Ascending aorta (tissue), 2 donors: ENCODE measurements at regions not wholly inside any gene's neighbourhood (a gene's known extent, or its start where the extent isn't known, plus 50 kb on each side); places are given as distances from the start of the nearest gene placed in this dataset.
"Not testable (repeated sequence)": the region's sequence is repeated elsewhere in the genome, so short reads cannot be mapped to it uniquely, and the experiment has no call there.

Experiments
- DNase-seq, 2 donors: peaks; one replicate each; pipeline ENCODE4 v3.0.0-alpha.2; 2019; ENCODE audit warnings: low spot score in 2 of 2
- H3K27ac ChIP-seq, 2 donors: fragments of 200-600 bp; sonication (generic); one replicate each; pipeline ENCODE4 v1.5.1; 2016 to 2017; ENCODE audit warnings: mild to moderate bottlenecking in 1 of 2
- H3K27me3 ChIP-seq: fragments of 200-600 bp; sonication (generic); one replicate; pipeline ENCODE4 v1.5.1; 2017
- H3K36me3 ChIP-seq, 2 donors: fragments of 200-600 bp; sonication (generic); one replicate each; pipeline ENCODE4 v1.5.1; 2016
- H3K4me1 ChIP-seq, 2 donors: fragments of 200-600 bp; sonication (generic); one replicate each; pipeline ENCODE4 v1.5.1; 2016 to 2017; ENCODE audit warnings: mild to moderate bottlenecking in 1 of 2
- H3K4me3 ChIP-seq, 2 donors: fragments of 200-600 bp; sonication (generic); one replicate each; pipeline ENCODE4 v1.5.1; 2016 to 2017; ENCODE audit warnings: mild to moderate bottlenecking in 1 of 2
- H3K9me3 ChIP-seq, 2 donors: fragments of 200-600 bp; sonication (generic); one replicate each; pipeline ENCODE4 v1.5.1; 2016
- intact Hi-C: fragments of 100-400 bp; cut with DNase I; formaldehyde crosslinking; loops from one replicate; pipeline ENCODE4 v1.15.1; 2023
- TF ChIP-seq, protein P1 (sequence below), 3 experiments: fragments of 200-600 bp in 2 of 3; fragments of 450-650 bp in 1 of 3; sonication (generic) in 2 of 3; IDR thresholded peaks; one replicate each; pipeline ENCODE4 v1.5.1; 2016 to 2019; ENCODE audit warnings: antibody characterized with exemption in 3 of 3, mild to moderate bottlenecking in 1 of 3, moderate library complexity in 1 of 3

DNA sequence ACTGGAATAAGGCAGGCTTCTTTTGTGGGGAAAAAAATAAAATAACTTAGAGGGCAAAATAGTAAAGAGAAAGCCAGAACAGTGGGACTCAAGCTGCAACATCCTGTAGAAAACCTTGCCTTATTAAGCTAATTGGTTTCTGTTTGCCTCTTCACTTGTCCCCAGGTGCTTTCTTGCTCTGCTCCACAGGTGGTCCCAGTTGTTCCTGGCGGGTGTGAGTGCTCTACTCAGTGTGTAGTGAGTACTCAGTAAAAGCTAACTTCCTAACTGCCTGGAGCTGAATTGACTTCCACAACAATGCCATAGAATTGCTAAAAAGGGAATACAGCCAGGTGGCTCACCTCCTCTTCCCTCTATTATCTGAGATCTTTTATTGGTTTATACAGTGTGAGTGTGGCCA lies 930.2 kb downstream of the C4orf33 start:
- TF ChIP-seq, protein P1, sequence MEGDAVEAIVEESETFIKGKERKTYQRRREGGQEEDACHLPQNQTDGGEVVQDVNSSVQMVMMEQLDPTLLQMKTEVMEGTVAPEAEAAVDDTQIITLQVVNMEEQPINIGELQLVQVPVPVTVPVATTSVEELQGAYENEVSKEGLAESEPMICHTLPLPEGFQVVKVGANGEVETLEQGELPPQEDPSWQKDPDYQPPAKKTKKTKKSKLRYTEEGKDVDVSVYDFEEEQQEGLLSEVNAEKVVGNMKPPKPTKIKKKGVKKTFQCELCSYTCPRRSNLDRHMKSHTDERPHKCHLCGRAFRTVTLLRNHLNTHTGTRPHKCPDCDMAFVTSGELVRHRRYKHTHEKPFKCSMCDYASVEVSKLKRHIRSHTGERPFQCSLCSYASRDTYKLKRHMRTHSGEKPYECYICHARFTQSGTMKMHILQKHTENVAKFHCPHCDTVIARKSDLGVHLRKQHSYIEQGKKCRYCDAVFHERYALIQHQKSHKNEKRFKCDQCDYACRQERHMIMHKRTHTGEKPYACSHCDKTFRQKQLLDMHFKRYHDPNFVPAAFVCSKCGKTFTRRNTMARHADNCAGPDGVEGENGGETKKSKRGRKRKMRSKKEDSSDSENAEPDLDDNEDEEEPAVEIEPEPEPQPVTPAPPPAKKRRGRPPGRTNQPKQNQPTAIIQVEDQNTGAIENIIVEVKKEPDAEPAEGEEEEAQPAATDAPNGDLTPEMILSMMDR (IDR thresholded peaks at IDR 0.05), result no peak

DNA sequence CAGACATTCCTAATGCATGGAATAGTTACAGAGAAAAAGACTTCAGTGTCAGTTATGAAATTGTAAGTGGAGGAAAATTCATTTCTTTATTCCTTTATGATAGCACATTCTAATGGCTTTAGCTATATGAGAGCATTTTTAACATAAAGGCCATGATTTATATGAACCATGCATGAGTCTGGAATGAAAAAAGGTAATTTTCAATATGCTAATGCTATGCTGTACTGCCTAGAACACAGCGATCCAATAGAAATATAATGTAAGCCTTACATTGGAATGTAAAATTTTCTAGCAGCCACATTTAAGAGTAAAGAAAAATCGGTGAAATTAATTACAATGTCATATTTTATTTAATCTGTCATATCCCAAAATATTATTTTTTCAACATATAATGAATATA lies 932.0 kb downstream of the C4orf33 start:
- TF ChIP-seq, protein P1 (IDR thresholded peaks at IDR 0.05), result no peak
- Histone ChIP-seq H3K36me3 (no peaks in the 10 kb centered on the region), H3K9me3 (no peaks in the 10 kb centered on the region), H3K4me3 (no peak overlapping the region), H3K27me3 (no peaks in the 10 kb centered on the region), H3K27ac (no peak overlapping the region), H3K4me1 (no peaks in the 10 kb centered on the region)
- DNase-seq, result no peak
- intact Hi-C loops, result no loop called here

More for the DNA sequence above, 930.2 kb downstream of the C4orf33 start:
- no peaks in the 10 kb centered on the region for H3K4me1 ChIP-seq
- H3K27me3 ChIP-seq, result no peaks in the 10 kb centered on the region
- H3K27ac ChIP-seq, result no peak overlapping the region
- no peaks in the 10 kb centered on the region for H3K36me3 ChIP-seq
- DNase-seq, result no peak
- intact Hi-C loops, result no loop called here
- no peaks in the 10 kb centered on the region for H3K9me3 ChIP-seq
- H3K4me3 ChIP-seq, result no peak overlapping the region

DNA sequence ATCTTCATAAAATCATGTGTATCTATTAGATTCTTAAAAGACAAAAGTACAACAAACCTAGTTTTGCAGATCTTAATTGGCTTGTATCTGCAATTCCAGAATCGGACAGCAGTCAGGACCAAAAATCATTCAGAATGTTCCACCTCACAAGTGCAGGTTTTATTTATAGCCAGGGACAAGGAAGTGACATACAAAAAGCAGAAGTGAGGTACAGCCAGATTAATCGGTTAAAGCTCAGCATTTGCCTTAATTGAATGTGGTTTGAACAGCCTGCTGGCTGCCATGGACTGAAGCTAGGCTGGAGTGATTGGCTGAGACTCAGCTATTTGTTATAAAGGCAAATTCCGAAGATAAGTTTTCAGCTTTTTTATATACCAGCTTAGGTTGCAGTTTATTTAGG lies 932.6 kb downstream of the C4orf33 start:
- no peaks in the 10 kb centered on the region for H3K9me3 ChIP-seq
- TF ChIP-seq, protein P1 (IDR thresholded peaks at IDR 0.05), result no peak
- H3K36me3 ChIP-seq, result no peaks in the 10 kb centered on the region
- no peak for DNase-seq
- H3K4me3 ChIP-seq, result no peak overlapping the region
- no peaks in the 10 kb centered on the region for H3K27me3 ChIP-seq
- no peak overlapping the region for H3K27ac ChIP-seq
- H3K4me1 ChIP-seq, result no peaks in the 10 kb centered on the region
- intact Hi-C loops, result no loop called here

DNA sequence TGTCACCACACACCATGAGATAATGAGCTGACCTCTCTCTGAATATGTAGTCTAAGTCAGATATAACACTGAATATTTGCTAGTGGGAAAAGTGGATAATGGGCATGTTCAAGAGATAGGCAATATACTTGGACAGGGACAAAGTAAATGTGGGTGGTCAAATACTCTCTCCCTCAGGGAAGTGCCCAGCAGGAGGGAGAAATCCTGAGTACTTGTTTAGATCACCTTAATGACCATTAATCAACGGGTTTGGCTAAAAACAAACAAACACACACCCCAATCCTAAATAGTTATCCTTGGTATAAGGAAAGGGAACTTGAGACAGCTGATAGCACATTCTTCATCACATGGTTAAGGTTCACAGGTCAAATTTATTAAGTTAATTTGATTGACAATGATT lies 933.5 kb downstream of the C4orf33 start:
- TF ChIP-seq, protein P1 (IDR thresholded peaks at IDR 0.05), result no peak
- no peak overlapping the region for H3K4me3 ChIP-seq
- no peaks in the 10 kb centered on the region for H3K36me3 ChIP-seq
- H3K27me3 ChIP-seq, result no peaks in the 10 kb centered on the region
- DNase-seq, result no peak
- H3K9me3 ChIP-seq, result no peaks in the 10 kb centered on the region
- no peak overlapping the region for H3K27ac ChIP-seq
- H3K4me1 ChIP-seq, result no peaks in the 10 kb centered on the region
- intact Hi-C loops, result no loop called here

DNA sequence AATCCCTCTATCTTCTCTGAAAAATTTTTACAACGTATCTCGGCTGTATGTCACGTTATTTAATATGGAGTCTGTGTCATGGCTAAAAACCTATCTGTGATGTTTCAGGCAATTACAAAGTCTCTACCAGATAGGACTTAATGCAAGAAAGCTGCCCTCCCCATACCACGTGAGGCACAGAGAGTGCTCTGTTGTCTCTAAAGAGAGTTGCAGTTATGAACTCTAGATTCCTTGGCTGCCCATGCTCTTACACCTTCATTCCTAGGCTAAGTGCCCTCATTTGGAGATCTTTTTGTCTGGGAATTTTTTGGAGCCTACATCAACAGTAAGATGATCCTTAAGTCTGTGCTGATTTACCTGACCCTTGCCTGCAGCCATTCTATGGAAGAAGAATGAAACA lies 935.9 kb downstream of the C4orf33 start:
- H3K27me3 ChIP-seq, result no peaks in the 10 kb centered on the region
- no peaks in the 10 kb centered on the region for H3K4me1 ChIP-seq
- TF ChIP-seq, protein P1 (IDR thresholded peaks at IDR 0.05), result no peak
- H3K36me3 ChIP-seq, result no peaks in the 10 kb centered on the region
- DNase-seq, result no peak
- no peaks in the 10 kb centered on the region for H3K9me3 ChIP-seq
- no peak overlapping the region for H3K4me3 ChIP-seq
- no peak overlapping the region for H3K27ac ChIP-seq
- intact Hi-C loops, result no loop called here

DNA sequence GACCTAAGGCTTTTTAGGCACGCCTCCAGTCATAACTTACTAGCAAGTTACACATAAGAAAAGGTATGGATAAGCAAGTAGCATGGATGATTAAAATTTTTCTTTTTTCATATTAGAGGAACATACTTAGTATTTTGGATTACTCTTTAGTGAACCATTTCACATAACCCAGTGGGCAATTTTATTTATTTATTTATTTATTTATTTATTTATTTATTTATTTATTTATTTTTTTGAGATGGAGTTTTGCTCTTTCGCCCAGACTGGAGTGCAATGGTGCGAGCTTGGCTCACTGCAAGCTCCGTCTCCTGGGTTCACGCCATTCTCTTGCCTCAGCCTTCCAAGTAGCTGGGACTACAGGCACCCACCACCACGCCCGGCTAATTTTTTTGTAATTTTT lies 937.7 kb downstream of the C4orf33 start:
- H3K4me3 ChIP-seq, H3K27ac ChIP-seq, H3K4me1 ChIP-seq, DNase-seq, H3K36me3 ChIP-seq, H3K27me3 ChIP-seq, intact Hi-C loops, H3K9me3 ChIP-seq: not testable (repeated sequence)
